PC-3 (cell line): ENCODE measurements at regions not wholly inside any gene's neighbourhood (a gene's known extent, or its start where the extent isn't known, plus 50 kb on each side); places are given as distances from the start of the nearest gene placed in this dataset.

Experiments used
- EZH2 ChIP-seq: fragments of 300-600 bp; sonication (generic); IDR thresholded peaks from one replicate; pipeline ENCODE4 v1.6.1; 2017; ENCODE audit warnings: antibody characterized with exemption, mild to moderate bottlenecking, low read length; ENCODE audit not compliant: unreplicated experiment
- EZH2phosphoT487 ChIP-seq: fragments of 300-600 bp; sonication (generic); IDR thresholded peaks from 2 replicates; pipeline ENCODE4 v1.6.1; 2018; ENCODE audit warnings: mild to moderate bottlenecking, antibody characterized with exemption, low read length, borderline replicate concordance
- TF ChIP-seq, protein P1 (sequence below): fragments of 300-600 bp; sonication (generic); conservative IDR thresholded peaks from 2 replicates; pipeline ENCODE4 v1.5.1; 2017; ENCODE audit warnings: antibody characterized with exemption, low read depth, mild to moderate bottlenecking, low read length

DNA sequence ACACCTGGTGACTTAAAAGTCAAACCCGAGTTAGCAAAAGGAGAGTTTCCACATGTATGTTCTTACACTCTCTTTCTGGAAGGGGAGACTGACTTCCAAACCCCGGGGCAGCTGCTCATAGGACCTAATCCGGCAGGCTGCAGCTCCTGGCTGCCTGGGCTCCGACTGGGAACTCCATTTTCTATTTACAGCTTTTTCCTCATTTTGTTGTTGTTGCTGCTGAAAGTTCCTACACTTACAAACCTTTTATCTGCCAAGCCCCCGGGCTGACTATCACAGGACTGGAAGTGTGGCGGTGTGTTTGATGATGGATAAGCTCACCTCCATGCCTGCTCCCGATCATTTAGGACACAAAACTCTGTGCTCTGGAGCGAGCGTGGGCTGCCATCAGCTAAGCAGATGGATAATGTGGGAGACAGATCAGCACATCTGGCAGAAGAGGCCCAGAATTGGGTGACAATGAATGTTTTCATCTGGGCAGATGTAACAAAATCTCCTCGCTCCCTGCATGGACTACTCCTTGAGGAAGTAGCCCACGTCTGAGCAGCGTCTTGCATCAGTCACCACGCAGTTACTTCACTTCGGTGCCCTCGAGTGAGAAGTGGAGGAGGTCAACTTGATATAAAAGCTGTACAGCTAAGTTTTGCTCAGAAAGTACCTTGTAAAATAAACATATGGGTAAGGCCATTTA lies 114.4 kb upstream of the COPS8 start:
- TF ChIP-seq, protein P1, sequence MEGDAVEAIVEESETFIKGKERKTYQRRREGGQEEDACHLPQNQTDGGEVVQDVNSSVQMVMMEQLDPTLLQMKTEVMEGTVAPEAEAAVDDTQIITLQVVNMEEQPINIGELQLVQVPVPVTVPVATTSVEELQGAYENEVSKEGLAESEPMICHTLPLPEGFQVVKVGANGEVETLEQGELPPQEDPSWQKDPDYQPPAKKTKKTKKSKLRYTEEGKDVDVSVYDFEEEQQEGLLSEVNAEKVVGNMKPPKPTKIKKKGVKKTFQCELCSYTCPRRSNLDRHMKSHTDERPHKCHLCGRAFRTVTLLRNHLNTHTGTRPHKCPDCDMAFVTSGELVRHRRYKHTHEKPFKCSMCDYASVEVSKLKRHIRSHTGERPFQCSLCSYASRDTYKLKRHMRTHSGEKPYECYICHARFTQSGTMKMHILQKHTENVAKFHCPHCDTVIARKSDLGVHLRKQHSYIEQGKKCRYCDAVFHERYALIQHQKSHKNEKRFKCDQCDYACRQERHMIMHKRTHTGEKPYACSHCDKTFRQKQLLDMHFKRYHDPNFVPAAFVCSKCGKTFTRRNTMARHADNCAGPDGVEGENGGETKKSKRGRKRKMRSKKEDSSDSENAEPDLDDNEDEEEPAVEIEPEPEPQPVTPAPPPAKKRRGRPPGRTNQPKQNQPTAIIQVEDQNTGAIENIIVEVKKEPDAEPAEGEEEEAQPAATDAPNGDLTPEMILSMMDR, result no peak
- TF ChIP-seq EZH2 (no peak), EZH2phosphoT487 (no peak)
